GM19035 (cell line): ENCODE measurements at regions not wholly inside any gene's neighbourhood (a gene's known extent, or its start where the extent isn't known, plus 50 kb on each side); places are given as distances from the start of the nearest gene placed in this dataset.

Experiments used
- ATAC-seq: cut with Tn5 transposase; IDR thresholded peaks from one replicate; pipeline ENCODE4 v1.9.1; 2021; ENCODE audit not compliant: unreplicated experiment

GRCh38 chr6:26196846-26197635 is 109.8 kb downstream of the HFE start:
- peak; percentile 41 for ATAC-seq

GRCh38 chr6:26197636-26197932 is 110.4 kb downstream of the HFE start:
- ATAC-seq: no peak

GRCh38 chr6:26197933-26198721 is 110.9 kb downstream of the HFE start:
- ATAC-seq: no peak

GRCh38 chr6:26198722-26199056 is 111.5 kb downstream of the HFE start:
- no peak for ATAC-seq

- ATAC-seq: peak; percentile 58
Measured at GRCh38 chr6:26199057-26199772, 112.0 kb downstream of the HFE start.

GRCh38 chr6:26199773-26200764 is 112.8 kb downstream of the HFE start:
- no peak for ATAC-seq

- no peak for ATAC-seq
Measured at GRCh38 chr6:26200918-26201721, 113.9 kb downstream of the HFE start.

- no peak for ATAC-seq
Measured at GRCh38 chr6:26202201-26202611, 115.0 kb downstream of the HFE start.

- ATAC-seq: no peak
Measured at GRCh38 chr6:26202811-26203583, 115.8 kb downstream of the HFE start.

GRCh38 chr6:26204332-26205160 is 117.3 kb downstream of the HFE start:
- ATAC-seq: peak; percentile 57

- peak; percentile 35 for ATAC-seq
Measured at GRCh38 chr6:26205161-26205624, 118.0 kb downstream of the HFE start.

GRCh38 chr6:26205625-26206574 is 118.7 kb downstream of the HFE start:
- ATAC-seq: peak; percentile 6

GRCh38 chr6:26206868-26207801 is 119.9 kb downstream of the HFE start:
- ATAC-seq: no peak

- no peak for ATAC-seq
Measured at GRCh38 chr6:26211963-26212362, 124.7 kb downstream of the HFE start.

- no peak for ATAC-seq
Measured at GRCh38 chr6:26213334-26214075, 126.3 kb downstream of the HFE start.
